ENCODE measurements at regions not wholly inside any gene's neighbourhood (a gene's known extent, or its start where the extent isn't known, plus 50 kb on each side); places are given as distances from the start of the nearest gene placed in this dataset.
"Not testable (repeated sequence)": the region's sequence is repeated elsewhere in the genome, so short reads cannot be mapped to it uniquely, and the experiment has no call there.

- H3K27ac ChIP-seq = no peak overlapping the region
- no peaks in the 10 kb centered on the region for H3K36me3 ChIP-seq
- no peak for DNase-seq
- H3K4me1 ChIP-seq = no peaks in the 10 kb centered on the region
- intact Hi-C loops (cut with DNase I) = no loop called here
- no peak overlapping the region for H3K4me3 ChIP-seq
- H3K27me3 ChIP-seq = no peaks in the 10 kb centered on the region
- WGBS, 2 donors = 41 to 65% methylated on average over 3 of the region's 3 CpGs
- no peaks in the 10 kb centered on the region for H3K9me3 ChIP-seq
- no peak for TF ChIP-seq EP300 (IDR thresholded peaks at IDR 0.05)
- no peak for TF ChIP-seq CTCF (IDR thresholded peaks at IDR 0.05)
- TF ChIP-seq POLR2AphosphoS5 (IDR thresholded peaks at IDR 0.05) = no peak
- no peak for TF ChIP-seq POLR2A (IDR thresholded peaks at IDR 0.05)
Observed at GRCh38 chr4:22625311-22625710, 67.4 kb upstream of the GBA3 start.

- intact Hi-C loops (cut with DNase I); H3K9me3 ChIP-seq; H3K4me3 ChIP-seq; H3K4me1 ChIP-seq; H3K27ac ChIP-seq; H3K36me3 ChIP-seq; H3K27me3 ChIP-seq; DNase-seq: not testable (repeated sequence)
Observed at GRCh38 chr4:22627851-22628250, 64.9 kb upstream of the GBA3 start.

GRCh38 chr4:22630161-22630975, 62.4 kb upstream of the GBA3 start:
- DNase-seq; H3K4me1 ChIP-seq; intact Hi-C loops (cut with DNase I); H3K36me3 ChIP-seq; H3K9me3 ChIP-seq; H3K27ac ChIP-seq; H3K4me3 ChIP-seq; H3K27me3 ChIP-seq: not testable (repeated sequence)
- WGBS, 2 donors = 70 to 76% methylated on average over 11 of the region's 11 CpGs

- WGBS, 2 donors = 92 to 95% methylated on average over 5 of the region's 5 CpGs
- H3K27me3 ChIP-seq; DNase-seq; H3K9me3 ChIP-seq; H3K27ac ChIP-seq; H3K4me3 ChIP-seq; H3K36me3 ChIP-seq; H3K4me1 ChIP-seq; intact Hi-C loops (cut with DNase I): not testable (repeated sequence)
Observed at GRCh38 chr4:22631167-22631566, 61.6 kb upstream of the GBA3 start.

- TF ChIP-seq EP300 (IDR thresholded peaks at IDR 0.05) (no peak), POLR2A (IDR thresholded peaks at IDR 0.05) (no peak), CTCF (IDR thresholded peaks at IDR 0.05) (no peak), POLR2AphosphoS5 (IDR thresholded peaks at IDR 0.05) (no peak)
- 86 to 89% methylated on average over 69 of the region's 69 CpGs for WGBS, 2 donors
- intact Hi-C loops (cut with DNase I) = no loop called here
- peaks cover 0 to 6% (median 0%) of the 10 kb centered on the region in 4 donors for H3K9me3 ChIP-seq
- peak overlapping the region in 2 of 4 donors; percentile 14 to 25 for H3K4me3 ChIP-seq
- no peaks in the 10 kb centered on the region for H3K36me3 ChIP-seq
- DNase-seq = no peak
- H3K4me1 ChIP-seq = no peaks in the 10 kb centered on the region
- no peaks in the 10 kb centered on the region for H3K27me3 ChIP-seq
- no peak overlapping the region for H3K27ac ChIP-seq
Observed at GRCh38 chr4:22634541-22635181, 58.1 kb upstream of the GBA3 start.

GRCh38 chr4:22635182-22635549, 57.6 kb upstream of the GBA3 start:
- H3K9me3 ChIP-seq; DNase-seq; H3K27me3 ChIP-seq; H3K4me3 ChIP-seq; H3K36me3 ChIP-seq; intact Hi-C loops (cut with DNase I); H3K27ac ChIP-seq; H3K4me1 ChIP-seq: not testable (repeated sequence)
- 85 to 92% methylated on average over 4 of the region's 4 CpGs for WGBS, 2 donors

- Histone ChIP-seq H3K27me3 (no peaks in the 10 kb centered on the region), H3K4me3 (no peak overlapping the region), H3K27ac (no peak overlapping the region), H3K4me1 (no peaks in the 10 kb centered on the region), H3K9me3 (peaks cover 0 to 9% (median 0%) of the 10 kb centered on the region in 4 donors), H3K36me3 (no peaks in the 10 kb centered on the region)
- DNase-seq = no peak
- intact Hi-C loops (cut with DNase I) = no loop called here
- TF ChIP-seq CTCF (IDR thresholded peaks at IDR 0.05) (no peak), EP300 (IDR thresholded peaks at IDR 0.05) (no peak), POLR2A (IDR thresholded peaks at IDR 0.05) (no peak), POLR2AphosphoS5 (IDR thresholded peaks at IDR 0.05) (no peak)
- 85 to 96% methylated on average over 5 of the region's 5 CpGs for WGBS, 2 donors
Observed at GRCh38 chr4:22635692-22636091, 57.0 kb upstream of the GBA3 start.

Measured in sigmoid colon (tissue), 6 donors.